HEK293T (cell line): ENCODE measurements at regions not wholly inside any gene's neighbourhood (a gene's known extent, or its start where the extent isn't known, plus 50 kb on each side); places are given as distances from the start of the nearest gene placed in this dataset.

ENCODE experiments used
- CTCF ChIA-PET: fragments of 350-600 bp; formaldehyde crosslinking; extraction: SDS; loops from one replicate; lab custom pipeline; 2021; ENCODE audit warnings: antibody characterized with exemption, inconsistent platforms; lab: Yijun Ruan, JAX
- POLR2A ChIA-PET: fragments of 350-600 bp; formaldehyde crosslinking; extraction: SDS; loops from one replicate; lab custom pipeline; 2020; ENCODE audit warnings: antibody characterized with exemption, inconsistent platforms; lab: Yijun Ruan, JAX
- DNase-seq: peaks from one replicate; pipeline ENCODE4 v3.0.0; 2012; ENCODE audit warnings: mixed read lengths; ENCODE audit errors: extremely low spot score
- ARNT ChIP-seq: fragments of 450-650 bp; IDR thresholded peaks from 2 replicates; pipeline ENCODE4 v1.6.1; 2017; ENCODE audit warnings: mild to moderate bottlenecking
- BHLHE40 ChIP-seq: fragments of 450-650 bp; IDR thresholded peaks from 2 replicates; pipeline ENCODE4 v1.6.1; 2016; ENCODE audit warnings: mild to moderate bottlenecking, moderate library complexity, borderline replicate concordance
- CTBP1 ChIP-seq: fragments of 450-650 bp; IDR thresholded peaks from 2 replicates; pipeline ENCODE4 v1.6.1; 2016; ENCODE audit warnings: borderline replicate concordance
- ELF4 ChIP-seq: fragments of 450-650 bp; IDR thresholded peaks from 2 replicates; pipeline ENCODE4 v1.6.1; 2017; ENCODE audit warnings: antibody characterized with exemption
- FOXA1 ChIP-seq: fragments of 450-650 bp; IDR thresholded peaks from 2 replicates; pipeline ENCODE4 v1.6.1; 2016; ENCODE audit warnings: mild to moderate bottlenecking
- FOXK2 ChIP-seq: fragments of 450-650 bp; IDR thresholded peaks from 2 replicates; pipeline ENCODE4 v1.6.1; 2016; ENCODE audit warnings: mild to moderate bottlenecking
- FOXM1 ChIP-seq: fragments of 450-650 bp; IDR thresholded peaks from 2 replicates; pipeline ENCODE4 v1.6.1; 2017; ENCODE audit warnings: mild to moderate bottlenecking, borderline replicate concordance
- HDGF ChIP-seq: fragments of 450-650 bp; IDR thresholded peaks from 2 replicates; pipeline ENCODE4 v1.6.1; 2017; ENCODE audit warnings: antibody characterized with exemption, borderline replicate concordance
- L3MBTL2 ChIP-seq: fragments of 450-650 bp; conservative IDR thresholded peaks from 2 replicates; pipeline ENCODE4 v1.6.1; 2016; ENCODE audit warnings: mild to moderate bottlenecking
- LEF1 ChIP-seq: fragments of 450-650 bp; IDR thresholded peaks from 2 replicates; pipeline ENCODE4 v1.6.1; 2017; ENCODE audit warnings: mild to moderate bottlenecking, borderline replicate concordance
- NFRKB ChIP-seq: fragments of 450-650 bp; IDR thresholded peaks from 2 replicates; pipeline ENCODE4 v1.6.1; 2016; ENCODE audit warnings: mild to moderate bottlenecking, moderate library complexity
- SP1 ChIP-seq: fragments of 450-650 bp; IDR thresholded peaks from 2 replicates; pipeline ENCODE4 v1.6.1; 2017
- SUZ12 ChIP-seq: fragments of 450-650 bp; IDR thresholded peaks from 2 replicates; pipeline ENCODE4 v1.6.1; 2016; ENCODE audit warnings: mild to moderate bottlenecking
- TARDBP ChIP-seq: fragments of 450-650 bp; IDR thresholded peaks from 2 replicates; pipeline ENCODE4 v1.6.1; 2016
- ZNF384 ChIP-seq: fragments of 450-650 bp; IDR thresholded peaks from 2 replicates; pipeline ENCODE4 v1.6.1; 2016
- TF ChIP-seq, protein P1 (sequence below): fragments of 450-650 bp; IDR thresholded peaks from 2 replicates; pipeline ENCODE4 v1.6.1; 2016

- POLR2A ChIA-PET = no interaction called here
Measured at GRCh38 chr11:32008880-32009551, 81.9 kb upstream of the RCN1 start.

GRCh38 chr11:32006799-32007388 lies 84.0 kb upstream of the RCN1 start:
- POLR2A ChIA-PET = interaction anchor here (0.6 kb wide), 1 partner anchor 349 kb away, joined by 3 read pairs; no protein-coding TSS in a partner anchor
- peak; percentile 61 for DNase-seq
- CTCF ChIA-PET = interaction anchor here (0.6 to 1.3 kb wide), 8 partner anchors 9 to 892 kb away, joined by 3 to 9 read pairs (median 4); no protein-coding TSS in a partner anchor
- TF ChIP-seq SUZ12 (no peak), L3MBTL2 (no peak), TARDBP (no peak), SP1 (no peak), LEF1 (no peak), FOXM1 (no peak), ARNT (no peak), FOXA1 (no peak), ELF4 (no peak), BHLHE40 (no peak), HDGF (no peak), ZNF384 (no peak), CTBP1 (no peak), NFRKB (no peak), FOXK2 (no peak)
- TF ChIP-seq, protein P1, sequence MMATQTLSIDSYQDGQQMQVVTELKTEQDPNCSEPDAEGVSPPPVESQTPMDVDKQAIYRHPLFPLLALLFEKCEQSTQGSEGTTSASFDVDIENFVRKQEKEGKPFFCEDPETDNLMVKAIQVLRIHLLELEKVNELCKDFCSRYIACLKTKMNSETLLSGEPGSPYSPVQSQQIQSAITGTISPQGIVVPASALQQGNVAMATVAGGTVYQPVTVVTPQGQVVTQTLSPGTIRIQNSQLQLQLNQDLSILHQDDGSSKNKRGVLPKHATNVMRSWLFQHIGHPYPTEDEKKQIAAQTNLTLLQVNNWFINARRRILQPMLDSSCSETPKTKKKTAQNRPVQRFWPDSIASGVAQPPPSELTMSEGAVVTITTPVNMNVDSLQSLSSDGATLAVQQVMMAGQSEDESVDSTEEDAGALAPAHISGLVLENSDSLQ = no peak

More at GRCh38 chr11:32008880-32009551, 81.9 kb upstream of the RCN1 start:
- CTCF ChIA-PET = no interaction called here
- no peak for DNase-seq
- TF ChIP-seq HDGF = no peak
- no peak for TF ChIP-seq L3MBTL2
- no peak for TF ChIP-seq ELF4
- no peak for TF ChIP-seq FOXM1
- TF ChIP-seq LEF1 = no peak
- TF ChIP-seq TARDBP = no peak
- no peak for TF ChIP-seq CTBP1
- TF ChIP-seq, protein P1 = no peak
- TF ChIP-seq SP1 = no peak
- TF ChIP-seq BHLHE40 = no peak
- no peak for TF ChIP-seq ARNT
- TF ChIP-seq FOXA1 = no peak
- no peak for TF ChIP-seq FOXK2
- no peak for TF ChIP-seq ZNF384
- TF ChIP-seq SUZ12 = no peak
- TF ChIP-seq NFRKB = no peak

GRCh38 chr11:32005786-32006416 lies 85.0 kb upstream of the RCN1 start:
- ChIA-PET CTCF (no interaction called here), POLR2A (no interaction called here)
- no peak for DNase-seq
- no peak for TF ChIP-seq CTBP1
- TF ChIP-seq, protein P1 = no peak
- TF ChIP-seq ZNF384 = no peak
- TF ChIP-seq FOXA1 = no peak
- TF ChIP-seq ARNT = no peak
- TF ChIP-seq L3MBTL2 = no peak
- TF ChIP-seq TARDBP = no peak
- TF ChIP-seq ELF4 = no peak
- no peak for TF ChIP-seq NFRKB
- no peak for TF ChIP-seq FOXM1
- no peak for TF ChIP-seq LEF1
- no peak for TF ChIP-seq BHLHE40

DNA sequence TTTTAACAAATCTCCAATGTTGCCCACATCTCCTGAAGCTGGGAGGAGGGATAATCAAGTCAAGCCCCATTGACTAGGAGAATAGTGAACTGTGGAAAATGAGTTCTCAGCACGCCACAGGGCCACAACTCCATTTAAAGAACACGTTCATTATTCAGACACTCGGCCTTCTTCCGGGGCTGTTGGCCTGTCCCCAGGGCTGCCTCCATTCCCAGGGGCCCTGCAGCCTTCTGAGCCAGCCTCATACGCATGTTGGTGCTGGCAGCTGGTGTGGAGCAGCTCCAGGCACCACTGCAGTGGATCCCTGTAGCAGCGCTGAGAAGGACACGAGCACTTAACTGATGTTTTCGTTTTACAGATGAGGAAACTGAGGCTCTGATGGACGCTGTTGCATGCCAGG lies 87.5 kb upstream of the RCN1 start:
- ChIA-PET CTCF (no interaction called here), POLR2A (no interaction called here)
- DNase-seq = no peak
- TF ChIP-seq SUZ12 (no peak), FOXK2 (no peak), LEF1 (no peak), ARNT (no peak), CTBP1 (no peak), NFRKB (no peak), L3MBTL2 (no peak), BHLHE40 (no peak), FOXM1 (no peak), TARDBP (no peak), HDGF (no peak), ZNF384 (no peak), SP1 (no peak)
- TF ChIP-seq, protein P1 = no peak

DNA sequence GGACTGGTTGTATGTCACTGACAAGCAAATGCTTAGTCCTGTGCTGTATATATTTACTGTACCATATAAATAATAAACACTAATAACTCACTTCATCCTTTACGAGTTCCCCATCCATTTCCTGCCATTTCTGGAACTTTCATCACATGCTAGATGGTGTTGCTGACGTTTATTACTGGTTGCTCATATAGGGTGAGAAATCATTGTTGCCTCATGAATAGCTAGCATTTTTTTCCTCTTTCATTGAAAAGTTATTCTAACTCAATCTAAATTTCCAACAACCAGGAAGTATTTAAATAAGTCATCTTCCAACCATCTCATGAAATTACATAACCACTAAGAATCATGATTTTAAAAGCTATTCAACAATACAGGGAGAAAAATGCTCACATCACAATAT lies 88.6 kb upstream of the RCN1 start:
- ChIA-PET POLR2A (no interaction called here), CTCF (no interaction called here)
- no peak for DNase-seq
- TF ChIP-seq LEF1 = no peak
- TF ChIP-seq NFRKB = no peak
- TF ChIP-seq SUZ12 = no peak
- TF ChIP-seq BHLHE40 = no peak
- no peak for TF ChIP-seq ELF4
- TF ChIP-seq, protein P1 = no peak
- no peak for TF ChIP-seq L3MBTL2
- TF ChIP-seq FOXM1 = no peak
- TF ChIP-seq ZNF384 = no peak
